ENCODE measurements at regions not wholly inside any gene's neighbourhood (a gene's known extent, or its start where the extent isn't known, plus 50 kb on each side); places are given as distances from the start of the nearest gene placed in this dataset.

DNA sequence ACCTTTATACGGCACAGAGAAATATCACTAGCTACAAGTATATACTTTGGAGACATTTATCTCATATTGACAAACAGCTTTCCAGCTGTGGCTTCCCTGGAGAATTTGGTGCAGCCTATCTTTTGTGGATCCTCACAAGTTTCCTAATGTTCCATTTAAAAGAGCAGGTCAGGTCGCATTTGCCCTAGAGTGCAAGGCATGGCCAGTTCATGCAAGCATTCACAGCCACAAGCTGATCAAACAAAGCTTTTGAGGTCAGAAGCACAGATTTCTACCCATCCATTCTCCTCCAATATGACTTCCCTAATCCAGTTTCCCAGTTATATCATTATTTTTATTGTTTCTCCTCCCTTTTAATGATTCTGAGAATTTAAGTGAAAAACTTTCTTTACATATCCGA is 1008.4 kb upstream of the AGA start:
- no peak for DNase-seq (ENCODE audit: low read depth, low spot score)
- no peaks in the 10 kb centered on the region for H3K79me2 ChIP-seq (ENCODE audit: insufficient read depth, low read length)
- TF ChIP-seq, protein P1, sequence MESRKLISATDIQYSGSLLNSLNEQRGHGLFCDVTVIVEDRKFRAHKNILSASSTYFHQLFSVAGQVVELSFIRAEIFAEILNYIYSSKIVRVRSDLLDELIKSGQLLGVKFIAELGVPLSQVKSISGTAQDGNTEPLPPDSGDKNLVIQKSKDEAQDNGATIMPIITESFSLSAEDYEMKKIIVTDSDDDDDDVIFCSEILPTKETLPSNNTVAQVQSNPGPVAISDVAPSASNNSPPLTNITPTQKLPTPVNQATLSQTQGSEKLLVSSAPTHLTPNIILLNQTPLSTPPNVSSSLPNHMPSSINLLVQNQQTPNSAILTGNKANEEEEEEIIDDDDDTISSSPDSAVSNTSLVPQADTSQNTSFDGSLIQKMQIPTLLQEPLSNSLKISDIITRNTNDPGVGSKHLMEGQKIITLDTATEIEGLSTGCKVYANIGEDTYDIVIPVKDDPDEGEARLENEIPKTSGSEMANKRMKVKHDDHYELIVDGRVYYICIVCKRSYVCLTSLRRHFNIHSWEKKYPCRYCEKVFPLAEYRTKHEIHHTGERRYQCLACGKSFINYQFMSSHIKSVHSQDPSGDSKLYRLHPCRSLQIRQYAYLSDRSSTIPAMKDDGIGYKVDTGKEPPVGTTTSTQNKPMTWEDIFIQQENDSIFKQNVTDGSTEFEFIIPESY (IDR thresholded peaks at IDR 0.05; ENCODE audit: extremely low read depth, insufficient replicate concordance, low read length) = no peak
- TF ChIP-seq RAD21 (IDR thresholded peaks at IDR 0.05; ENCODE audit: low read depth) (no peak), TCF7L2 (IDR thresholded peaks at IDR 0.05; ENCODE audit: borderline replicate concordance, extremely low read depth, insufficient read depth, insufficient read length) (no peak), SRF (IDR thresholded peaks at IDR 0.05; ENCODE audit: low read depth) (no peak), ELF1 (IDR thresholded peaks at IDR 0.05; ENCODE audit: borderline replicate concordance, low read depth) (no peak), CBX3 (IDR thresholded peaks at IDR 0.05; ENCODE audit: low read depth) (no peak), POLR2AphosphoS5 (IDR thresholded peaks at IDR 0.05; ENCODE audit: low read depth, low read length) (no peak), JUND (IDR thresholded peaks at IDR 0.05) (no peak), EZH2phosphoT487 (IDR thresholded peaks at IDR 0.05; ENCODE audit: borderline replicate concordance) (no peak), ZFX (IDR thresholded peaks at IDR 0.05) (no peak), SP1 (IDR thresholded peaks at IDR 0.05; ENCODE audit: low read depth) (no peak), EZH2 (IDR thresholded peaks at IDR 0.05) (no peak), ZNF274 (IDR thresholded peaks at IDR 0.05; ENCODE audit: low read depth, low read length) (no peak), FOSL1 (IDR thresholded peaks at IDR 0.05; ENCODE audit: low read depth) (no peak), CEBPB (IDR thresholded peaks at IDR 0.05; ENCODE audit: low read depth) (no peak), SIN3A (IDR thresholded peaks at IDR 0.05; ENCODE audit: low read depth) (no peak)
- TF ChIP-seq, protein P2, sequence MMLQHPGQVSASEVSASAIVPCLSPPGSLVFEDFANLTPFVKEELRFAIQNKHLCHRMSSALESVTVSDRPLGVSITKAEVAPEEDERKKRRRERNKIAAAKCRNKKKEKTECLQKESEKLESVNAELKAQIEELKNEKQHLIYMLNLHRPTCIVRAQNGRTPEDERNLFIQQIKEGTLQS (IDR thresholded peaks at IDR 0.05) = no peak
- TF ChIP-seq, protein P3, sequence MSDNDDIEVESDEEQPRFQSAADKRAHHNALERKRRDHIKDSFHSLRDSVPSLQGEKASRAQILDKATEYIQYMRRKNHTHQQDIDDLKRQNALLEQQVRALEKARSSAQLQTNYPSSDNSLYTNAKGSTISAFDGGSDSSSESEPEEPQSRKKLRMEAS (IDR thresholded peaks at IDR 0.05) = no peak
- TF ChIP-seq, protein P4, sequence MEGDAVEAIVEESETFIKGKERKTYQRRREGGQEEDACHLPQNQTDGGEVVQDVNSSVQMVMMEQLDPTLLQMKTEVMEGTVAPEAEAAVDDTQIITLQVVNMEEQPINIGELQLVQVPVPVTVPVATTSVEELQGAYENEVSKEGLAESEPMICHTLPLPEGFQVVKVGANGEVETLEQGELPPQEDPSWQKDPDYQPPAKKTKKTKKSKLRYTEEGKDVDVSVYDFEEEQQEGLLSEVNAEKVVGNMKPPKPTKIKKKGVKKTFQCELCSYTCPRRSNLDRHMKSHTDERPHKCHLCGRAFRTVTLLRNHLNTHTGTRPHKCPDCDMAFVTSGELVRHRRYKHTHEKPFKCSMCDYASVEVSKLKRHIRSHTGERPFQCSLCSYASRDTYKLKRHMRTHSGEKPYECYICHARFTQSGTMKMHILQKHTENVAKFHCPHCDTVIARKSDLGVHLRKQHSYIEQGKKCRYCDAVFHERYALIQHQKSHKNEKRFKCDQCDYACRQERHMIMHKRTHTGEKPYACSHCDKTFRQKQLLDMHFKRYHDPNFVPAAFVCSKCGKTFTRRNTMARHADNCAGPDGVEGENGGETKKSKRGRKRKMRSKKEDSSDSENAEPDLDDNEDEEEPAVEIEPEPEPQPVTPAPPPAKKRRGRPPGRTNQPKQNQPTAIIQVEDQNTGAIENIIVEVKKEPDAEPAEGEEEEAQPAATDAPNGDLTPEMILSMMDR (IDR thresholded peaks at IDR 0.05 in 2 of 3, conservative IDR thresholded peaks at IDR 0.05 in 1 of 3; ENCODE audit: borderline replicate concordance in 1 of 3, insufficient read depth in 1 of 3, low read depth in 2 of 3, low read length in 2 of 3) = no peak
- ChIA-PET RAD21 (ENCODE audit: low non-redundant PET in 1 of 2, low total read pairs in 2 of 2, uncharacterized antibody in 2 of 2, unreplicated experiment in 2 of 2) (no interaction called here), CTCF (no interaction called here), POLR2A (no interaction called here)
- H3K27me3 ChIP-seq (ENCODE audit: insufficient read depth, low read length) = no peaks in the 10 kb centered on the region
- BruUV-seq (replicated peaks) = no TSS peak
- no peaks in the 10 kb centered on the region for H3K9me2 ChIP-seq (ENCODE audit: insufficient read depth)
- H3K9ac ChIP-seq (ENCODE audit: low read length) = no peak overlapping the region
- no peaks in the 10 kb centered on the region for H4K20me1 ChIP-seq (ENCODE audit: insufficient read depth)
- H3K4me2 ChIP-seq (ENCODE audit: low read length) = no peak overlapping the region
- no peak for ATAC-seq
- H3K9me3 ChIP-seq (ENCODE audit: control insufficient read depth in 1 of 2, insufficient read depth in 1 of 2, low read depth in 1 of 2, low read length in 2 of 2) = no peaks in the 10 kb centered on the region
- H3K4me3 ChIP-seq (replicated peaks in 1 of 2; ENCODE audit: low read depth in 1 of 2, low read length in 2 of 2) = no peak overlapping the region
- H3K36me3 ChIP-seq (ENCODE audit: control insufficient read depth in 1 of 2, insufficient read depth in 2 of 2, low read length in 2 of 2) = no peaks in the 10 kb centered on the region
- intact Hi-C loops (cut with micrococcal nuclease) = no loop called here
- no peaks in the 10 kb centered on the region for H3K4me1 ChIP-seq (ENCODE audit: control insufficient read depth in 1 of 2, insufficient read depth in 2 of 2, low read length in 2 of 2)
- H3K27ac ChIP-seq (ENCODE audit: low read depth, low read length) = no peak overlapping the region
- no peak overlapping the region for H2AFZ ChIP-seq (ENCODE audit: low read depth, low read length, poor library complexity, severe bottlenecking)

All from HCT116 (cell line).